ENCODE measurements at regions not wholly inside any gene's neighbourhood (a gene's known extent, or its start where the extent isn't known, plus 50 kb on each side); places are given as distances from the start of the nearest gene placed in this dataset.

DNA sequence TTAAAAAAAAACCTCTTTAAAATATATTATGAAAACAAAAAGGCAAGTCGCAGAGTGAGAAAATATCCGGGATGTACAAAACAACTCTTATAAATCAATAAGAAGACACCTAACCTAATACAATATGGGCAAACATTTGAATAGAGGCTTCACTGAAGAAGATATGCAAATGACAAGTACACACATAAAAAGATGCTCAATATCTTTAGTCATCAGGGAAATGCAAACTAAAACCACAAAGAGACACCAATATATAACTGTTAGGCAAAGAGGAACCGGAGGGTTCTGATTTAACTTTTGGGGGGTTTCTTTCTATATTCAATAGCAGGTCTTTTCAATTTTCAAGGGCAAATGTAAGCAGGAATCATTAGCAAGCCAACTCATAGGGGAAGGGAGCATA lies 480.7 kb upstream of the SPTLC3 start:
- TF ChIP-seq TEAD4 (IDR thresholded peaks at IDR 0.05): no peak
- TF ChIP-seq, protein P1, sequence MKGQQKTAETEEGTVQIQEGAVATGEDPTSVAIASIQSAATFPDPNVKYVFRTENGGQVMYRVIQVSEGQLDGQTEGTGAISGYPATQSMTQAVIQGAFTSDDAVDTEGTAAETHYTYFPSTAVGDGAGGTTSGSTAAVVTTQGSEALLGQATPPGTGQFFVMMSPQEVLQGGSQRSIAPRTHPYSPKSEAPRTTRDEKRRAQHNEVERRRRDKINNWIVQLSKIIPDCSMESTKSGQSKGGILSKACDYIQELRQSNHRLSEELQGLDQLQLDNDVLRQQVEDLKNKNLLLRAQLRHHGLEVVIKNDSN (IDR thresholded peaks at IDR 0.05): no peak
- TF ChIP-seq CREB1 (IDR thresholded peaks at IDR 0.05; ENCODE audit: low read depth): no peak
- TF ChIP-seq YY1 (IDR thresholded peaks at IDR 0.05; ENCODE audit: low read depth): no peak
- TF ChIP-seq, protein P2, sequence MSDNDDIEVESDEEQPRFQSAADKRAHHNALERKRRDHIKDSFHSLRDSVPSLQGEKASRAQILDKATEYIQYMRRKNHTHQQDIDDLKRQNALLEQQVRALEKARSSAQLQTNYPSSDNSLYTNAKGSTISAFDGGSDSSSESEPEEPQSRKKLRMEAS (IDR thresholded peaks at IDR 0.05): no peak
- no peak for TF ChIP-seq RAD21 (IDR thresholded peaks at IDR 0.05; ENCODE audit: low read depth)
- TF ChIP-seq TAF1 (IDR thresholded peaks at IDR 0.05; ENCODE audit: low read depth): no peak
- TF ChIP-seq, protein P3, sequence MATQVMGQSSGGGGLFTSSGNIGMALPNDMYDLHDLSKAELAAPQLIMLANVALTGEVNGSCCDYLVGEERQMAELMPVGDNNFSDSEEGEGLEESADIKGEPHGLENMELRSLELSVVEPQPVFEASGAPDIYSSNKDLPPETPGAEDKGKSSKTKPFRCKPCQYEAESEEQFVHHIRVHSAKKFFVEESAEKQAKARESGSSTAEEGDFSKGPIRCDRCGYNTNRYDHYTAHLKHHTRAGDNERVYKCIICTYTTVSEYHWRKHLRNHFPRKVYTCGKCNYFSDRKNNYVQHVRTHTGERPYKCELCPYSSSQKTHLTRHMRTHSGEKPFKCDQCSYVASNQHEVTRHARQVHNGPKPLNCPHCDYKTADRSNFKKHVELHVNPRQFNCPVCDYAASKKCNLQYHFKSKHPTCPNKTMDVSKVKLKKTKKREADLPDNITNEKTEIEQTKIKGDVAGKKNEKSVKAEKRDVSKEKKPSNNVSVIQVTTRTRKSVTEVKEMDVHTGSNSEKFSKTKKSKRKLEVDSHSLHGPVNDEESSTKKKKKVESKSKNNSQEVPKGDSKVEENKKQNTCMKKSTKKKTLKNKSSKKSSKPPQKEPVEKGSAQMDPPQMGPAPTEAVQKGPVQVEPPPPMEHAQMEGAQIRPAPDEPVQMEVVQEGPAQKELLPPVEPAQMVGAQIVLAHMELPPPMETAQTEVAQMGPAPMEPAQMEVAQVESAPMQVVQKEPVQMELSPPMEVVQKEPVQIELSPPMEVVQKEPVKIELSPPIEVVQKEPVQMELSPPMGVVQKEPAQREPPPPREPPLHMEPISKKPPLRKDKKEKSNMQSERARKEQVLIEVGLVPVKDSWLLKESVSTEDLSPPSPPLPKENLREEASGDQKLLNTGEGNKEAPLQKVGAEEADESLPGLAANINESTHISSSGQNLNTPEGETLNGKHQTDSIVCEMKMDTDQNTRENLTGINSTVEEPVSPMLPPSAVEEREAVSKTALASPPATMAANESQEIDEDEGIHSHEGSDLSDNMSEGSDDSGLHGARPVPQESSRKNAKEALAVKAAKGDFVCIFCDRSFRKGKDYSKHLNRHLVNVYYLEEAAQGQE (IDR thresholded peaks at IDR 0.05; ENCODE audit: low read depth): no peak
- no peak for TF ChIP-seq CEBPB (IDR thresholded peaks at IDR 0.05)
- TF ChIP-seq FOXM1 (IDR thresholded peaks at IDR 0.05; ENCODE audit: borderline replicate concordance, low read depth): no peak
- TF ChIP-seq EGR1 (IDR thresholded peaks at IDR 0.05): no peak
- TF ChIP-seq ZBTB7A (IDR thresholded peaks at IDR 0.05; ENCODE audit: low read depth): no peak
- TF ChIP-seq NFIC (IDR thresholded peaks at IDR 0.05): no peak
- no peak for TF ChIP-seq EP300 (IDR thresholded peaks at IDR 0.05; ENCODE audit: borderline replicate concordance)
- TF ChIP-seq TCF12 (IDR thresholded peaks at IDR 0.05; ENCODE audit: low read depth): no peak

DNA sequence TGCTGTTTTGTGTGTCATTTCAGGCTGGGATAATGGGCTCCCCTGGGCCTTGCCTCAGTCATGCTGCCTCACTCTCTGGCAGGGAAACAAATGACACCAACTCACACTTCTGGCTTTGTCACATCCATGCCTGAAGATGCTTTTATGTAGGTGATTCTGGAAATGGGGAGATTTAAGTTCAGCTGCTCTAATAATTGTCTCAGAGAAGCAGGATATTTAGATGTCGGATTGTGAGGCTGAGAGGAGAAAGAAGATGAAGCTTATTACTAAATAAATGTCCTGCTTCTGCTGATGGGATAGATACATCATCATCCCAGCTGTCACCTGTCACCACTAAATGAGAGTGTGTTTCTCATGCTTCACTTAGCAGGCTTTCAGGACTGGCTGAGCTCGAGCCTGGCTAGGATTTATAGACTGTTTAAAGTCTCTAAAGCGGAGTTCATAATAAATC lies 480.2 kb upstream of the SPTLC3 start:
- TF ChIP-seq ZBTB7A (IDR thresholded peaks at IDR 0.05; ENCODE audit: low read depth): no peak
- no peak for TF ChIP-seq TAF1 (IDR thresholded peaks at IDR 0.05; ENCODE audit: low read depth)
- TF ChIP-seq FOXM1 (IDR thresholded peaks at IDR 0.05; ENCODE audit: borderline replicate concordance, low read depth): no peak
- no peak for TF ChIP-seq CREB1 (IDR thresholded peaks at IDR 0.05; ENCODE audit: low read depth)
- no peak for TF ChIP-seq EGR1 (IDR thresholded peaks at IDR 0.05)
- TF ChIP-seq, protein P2 (IDR thresholded peaks at IDR 0.05): no peak
- TF ChIP-seq, protein P3 (IDR thresholded peaks at IDR 0.05; ENCODE audit: low read depth): no peak
- no peak for TF ChIP-seq NFIC (IDR thresholded peaks at IDR 0.05)

DNA sequence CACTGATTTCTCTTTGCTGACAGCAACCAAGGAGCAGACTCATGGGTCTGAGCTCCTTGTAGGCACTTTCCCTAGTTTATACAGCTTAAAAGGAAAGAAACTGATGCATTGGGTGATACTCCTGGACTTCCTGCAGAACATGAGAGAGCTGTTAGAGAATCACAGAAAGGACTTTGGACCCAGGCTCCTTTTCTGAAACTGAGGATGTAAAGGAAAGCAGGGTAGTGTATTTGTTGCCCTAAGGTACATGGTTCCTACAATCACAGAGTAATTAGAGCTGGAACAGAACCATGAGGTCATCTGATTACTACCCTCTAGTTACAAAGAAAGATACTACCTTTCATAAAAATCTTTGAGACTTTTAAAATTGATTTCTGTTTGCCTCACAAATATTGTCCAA lies 477.1 kb upstream of the SPTLC3 start:
- TF ChIP-seq CREB1 (IDR thresholded peaks at IDR 0.05; ENCODE audit: low read depth) (no peak), RAD21 (IDR thresholded peaks at IDR 0.05; ENCODE audit: low read depth) (no peak), CEBPB (IDR thresholded peaks at IDR 0.05) (no peak), EGR1 (IDR thresholded peaks at IDR 0.05) (no peak), TCF12 (IDR thresholded peaks at IDR 0.05; ENCODE audit: low read depth) (no peak), TAF1 (IDR thresholded peaks at IDR 0.05; ENCODE audit: low read depth) (no peak), FOXM1 (IDR thresholded peaks at IDR 0.05; ENCODE audit: borderline replicate concordance, low read depth) (no peak), YY1 (IDR thresholded peaks at IDR 0.05; ENCODE audit: low read depth) (no peak)
- TF ChIP-seq, protein P1 (IDR thresholded peaks at IDR 0.05): no peak
- TF ChIP-seq, protein P2 (IDR thresholded peaks at IDR 0.05): no peak

DNA sequence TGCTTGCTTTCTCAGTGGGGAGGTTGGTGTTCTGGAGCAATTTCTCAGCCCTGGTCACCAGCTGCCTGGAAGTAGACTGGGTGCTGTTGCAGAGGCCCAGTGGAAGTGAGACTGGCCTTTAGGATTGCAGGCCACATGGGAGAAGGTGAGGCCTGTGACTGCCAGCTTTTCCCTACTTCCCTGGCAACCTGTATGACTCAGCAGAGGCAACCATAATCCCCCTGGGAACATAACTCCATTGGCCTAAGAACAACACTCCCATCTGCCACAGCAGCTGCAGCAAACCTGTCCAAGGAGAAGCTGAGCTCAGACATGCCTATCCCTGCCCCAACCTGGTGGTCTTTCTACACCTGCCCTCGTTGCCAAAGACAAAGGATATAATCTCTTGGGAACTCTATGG lies 473.5 kb upstream of the SPTLC3 start:
- TF ChIP-seq ZBTB7A (IDR thresholded peaks at IDR 0.05; ENCODE audit: low read depth) (no peak), CEBPB (IDR thresholded peaks at IDR 0.05) (no peak), NFIC (IDR thresholded peaks at IDR 0.05) (no peak), TAF1 (IDR thresholded peaks at IDR 0.05; ENCODE audit: low read depth) (no peak), RAD21 (IDR thresholded peaks at IDR 0.05; ENCODE audit: low read depth) (no peak), FOXM1 (IDR thresholded peaks at IDR 0.05; ENCODE audit: borderline replicate concordance, low read depth) (no peak)
- TF ChIP-seq, protein P3 (IDR thresholded peaks at IDR 0.05; ENCODE audit: low read depth): no peak

Data from Ishikawa (cell line).